Vagina (tissue), 2 donors: ENCODE measurements at regions not wholly inside any gene's neighbourhood (a gene's known extent, or its start where the extent isn't known, plus 50 kb on each side); places are given as distances from the start of the nearest gene placed in this dataset.

Source experiments
- POLR2A ChIP-seq, 2 donors: fragments of 450-650 bp; IDR thresholded peaks; one replicate each; pipeline ENCODE4 v1.6.1; 2017; ENCODE audit warnings: antibody characterized with exemption in 2 of 2, mild to moderate bottlenecking in 2 of 2, moderate library complexity in 2 of 2
- POLR2AphosphoS5 ChIP-seq, 2 donors: sonication (generic); formaldehyde crosslinking; IDR thresholded peaks; one replicate each; pipeline ENCODE4 v1.9.0; 2017; ENCODE audit warnings: antibody characterized with exemption in 2 of 2, mild to moderate bottlenecking in 2 of 2, low read depth in 1 of 2; ENCODE audit not compliant: insufficient read depth in 1 of 2
- TF ChIP-seq, protein P1 (sequence below), 3 experiments: fragments of 450-650 bp in 2 of 3; fragments of 200-600 bp in 1 of 3; sonication (generic) in 1 of 3; IDR thresholded peaks; one replicate each; pipeline ENCODE4 v1.5.1; 2017 to 2019; ENCODE audit warnings: antibody characterized with exemption in 3 of 3, mild to moderate bottlenecking in 2 of 3, moderate library complexity in 2 of 3

DNA sequence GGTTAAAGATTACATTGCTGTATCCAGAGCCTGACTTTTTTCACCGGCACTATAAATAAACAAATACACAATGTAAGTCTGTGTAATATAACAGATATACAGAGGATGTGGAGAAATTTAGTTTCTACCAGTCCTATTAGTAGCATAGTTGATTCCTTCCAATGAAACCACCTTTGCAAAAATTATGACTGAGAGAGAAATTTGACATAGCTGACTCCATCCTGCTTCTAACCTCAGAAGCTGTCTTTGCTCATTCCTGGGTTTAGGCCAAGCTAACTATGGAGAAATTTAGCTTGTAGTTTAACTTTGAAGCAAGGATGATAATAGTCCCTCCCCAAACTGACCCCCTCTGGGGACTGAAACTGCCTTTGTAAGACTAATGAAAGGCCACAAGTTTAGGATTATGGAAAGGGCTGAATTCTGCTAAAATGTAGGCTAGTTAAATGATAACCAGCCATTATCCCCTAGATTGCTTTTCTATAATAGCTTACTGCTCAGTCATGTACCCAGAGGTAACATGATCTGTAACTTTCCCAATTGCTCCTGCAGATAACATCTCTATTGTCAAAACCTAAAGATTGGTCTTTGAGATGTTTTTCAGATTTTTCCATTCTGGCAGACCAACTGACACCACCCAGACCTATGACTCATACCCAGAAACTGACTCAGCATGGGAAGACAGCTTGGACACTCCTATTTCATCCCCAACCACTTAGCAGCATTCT lies 172.8 kb upstream of the ARG1 start:
- TF ChIP-seq POLR2AphosphoS5 (IDR thresholded peaks at IDR 0.05; ENCODE audit: insufficient read depth in 1 of 2, low read depth in 1 of 2) = no peak
- TF ChIP-seq, protein P1, sequence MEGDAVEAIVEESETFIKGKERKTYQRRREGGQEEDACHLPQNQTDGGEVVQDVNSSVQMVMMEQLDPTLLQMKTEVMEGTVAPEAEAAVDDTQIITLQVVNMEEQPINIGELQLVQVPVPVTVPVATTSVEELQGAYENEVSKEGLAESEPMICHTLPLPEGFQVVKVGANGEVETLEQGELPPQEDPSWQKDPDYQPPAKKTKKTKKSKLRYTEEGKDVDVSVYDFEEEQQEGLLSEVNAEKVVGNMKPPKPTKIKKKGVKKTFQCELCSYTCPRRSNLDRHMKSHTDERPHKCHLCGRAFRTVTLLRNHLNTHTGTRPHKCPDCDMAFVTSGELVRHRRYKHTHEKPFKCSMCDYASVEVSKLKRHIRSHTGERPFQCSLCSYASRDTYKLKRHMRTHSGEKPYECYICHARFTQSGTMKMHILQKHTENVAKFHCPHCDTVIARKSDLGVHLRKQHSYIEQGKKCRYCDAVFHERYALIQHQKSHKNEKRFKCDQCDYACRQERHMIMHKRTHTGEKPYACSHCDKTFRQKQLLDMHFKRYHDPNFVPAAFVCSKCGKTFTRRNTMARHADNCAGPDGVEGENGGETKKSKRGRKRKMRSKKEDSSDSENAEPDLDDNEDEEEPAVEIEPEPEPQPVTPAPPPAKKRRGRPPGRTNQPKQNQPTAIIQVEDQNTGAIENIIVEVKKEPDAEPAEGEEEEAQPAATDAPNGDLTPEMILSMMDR (IDR thresholded peaks at IDR 0.05) = no peak
- TF ChIP-seq POLR2A (IDR thresholded peaks at IDR 0.05) = no peak
